ENCODE measurements at regions not wholly inside any gene's neighbourhood (a gene's known extent, or its start where the extent isn't known, plus 50 kb on each side); places are given as distances from the start of the nearest gene placed in this dataset.

GRCh38 chr5:158559066-158559465 lies 540.6 kb downstream of the EBF1 start:
- H3K4me3 ChIP-seq = no peak overlapping the region
- no peaks in the 10 kb centered on the region for H3K9me3 ChIP-seq (ENCODE audit: low read depth, low read length)
- TF ChIP-seq POLR2AphosphoS5 (IDR thresholded peaks at IDR 0.05; ENCODE audit: borderline replicate concordance, low read depth, low read length) = no peak
- no peak for TF ChIP-seq EZH2 (IDR thresholded peaks at IDR 0.05)
- no peak for TF ChIP-seq FOXP2 (optimal IDR thresholded peaks at IDR 0.05; ENCODE audit: control extremely low read depth, extremely low read length, insufficient read depth)
- H3K9ac ChIP-seq (ENCODE audit: insufficient read length) = no peak overlapping the region
- H3K36me3 ChIP-seq (ENCODE audit: insufficient read depth, low read length) = no peaks in the 10 kb centered on the region
- no peak overlapping the region for H3K27ac ChIP-seq
- no peak for DNase-seq (ENCODE audit: low read depth, low spot score)

- Histone ChIP-seq H3K4me3 (no peak overlapping the region), H3K27ac (no peak overlapping the region), H3K9ac (ENCODE audit: insufficient read length) (no peak overlapping the region), H3K36me3 (ENCODE audit: insufficient read depth, low read length) (no peaks in the 10 kb centered on the region), H3K9me3 (ENCODE audit: low read depth, low read length) (no peaks in the 10 kb centered on the region)
- TF ChIP-seq FOXP2 (optimal IDR thresholded peaks at IDR 0.05; ENCODE audit: control extremely low read depth, extremely low read length, insufficient read depth) (no peak), EZH2 (IDR thresholded peaks at IDR 0.05) (no peak), POLR2AphosphoS5 (IDR thresholded peaks at IDR 0.05; ENCODE audit: borderline replicate concordance, low read depth, low read length) (no peak)
- no peak for DNase-seq (ENCODE audit: low read depth, low spot score)
These were observed 545.8 kb downstream of the EBF1 start for GRCh38 chr5:158553962-158554336.

GRCh38 chr5:158553195-158553961 lies 546.3 kb downstream of the EBF1 start:
- H3K9me3 ChIP-seq (ENCODE audit: low read depth, low read length) = no peaks in the 10 kb centered on the region
- no peak overlapping the region for H3K9ac ChIP-seq (ENCODE audit: insufficient read length)
- no peak for DNase-seq (ENCODE audit: low read depth, low spot score)
- H3K27ac ChIP-seq = no peak overlapping the region
- H3K36me3 ChIP-seq (ENCODE audit: insufficient read depth, low read length) = no peaks in the 10 kb centered on the region
- no peak overlapping the region for H3K4me3 ChIP-seq
- no peak for TF ChIP-seq POLR2AphosphoS5 (IDR thresholded peaks at IDR 0.05; ENCODE audit: borderline replicate concordance, low read depth, low read length)
- no peak for TF ChIP-seq FOXP2 (optimal IDR thresholded peaks at IDR 0.05; ENCODE audit: control extremely low read depth, extremely low read length, insufficient read depth)
- no peak for TF ChIP-seq EZH2 (IDR thresholded peaks at IDR 0.05)

DNA sequence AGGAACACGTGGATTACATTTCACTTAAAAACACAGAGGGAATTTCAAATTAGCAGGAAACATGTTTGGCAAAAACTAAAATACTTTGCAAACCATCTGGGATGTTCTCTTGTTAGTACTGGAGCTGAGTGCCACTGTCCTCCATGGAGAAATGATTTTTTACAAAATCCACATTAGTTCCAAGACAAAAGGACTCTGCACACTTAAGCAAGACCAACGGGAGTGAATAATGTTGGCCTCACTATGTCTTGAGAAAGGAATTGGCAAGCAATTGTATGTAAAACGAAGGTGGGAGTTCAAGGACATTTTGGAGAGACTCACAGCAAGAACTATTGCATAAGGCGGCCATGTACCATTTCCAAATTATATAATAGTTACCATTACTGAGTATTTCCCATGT lies 547.5 kb downstream of the EBF1 start:
- TF ChIP-seq EZH2 (IDR thresholded peaks at IDR 0.05) (no peak), POLR2AphosphoS5 (IDR thresholded peaks at IDR 0.05; ENCODE audit: borderline replicate concordance, low read depth, low read length) (no peak), FOXP2 (optimal IDR thresholded peaks at IDR 0.05; ENCODE audit: control extremely low read depth, extremely low read length, insufficient read depth) (no peak)

GRCh38 chr5:158549311-158549710 lies 550.4 kb downstream of the EBF1 start:
- TF ChIP-seq EZH2 (IDR thresholded peaks at IDR 0.05) (no peak), FOXP2 (optimal IDR thresholded peaks at IDR 0.05; ENCODE audit: control extremely low read depth, extremely low read length, insufficient read depth) (no peak), POLR2AphosphoS5 (IDR thresholded peaks at IDR 0.05; ENCODE audit: borderline replicate concordance, low read depth, low read length) (no peak)
- no peaks in the 10 kb centered on the region for H3K36me3 ChIP-seq (ENCODE audit: insufficient read depth, low read length)

More for the DNA sequence above, 547.5 kb downstream of the EBF1 start:
- no peak overlapping the region for H3K9ac ChIP-seq (ENCODE audit: insufficient read length)
- no peak overlapping the region for H3K4me3 ChIP-seq
- no peaks in the 10 kb centered on the region for H3K9me3 ChIP-seq (ENCODE audit: low read depth, low read length)
- no peak overlapping the region for H3K27ac ChIP-seq
- H3K36me3 ChIP-seq (ENCODE audit: insufficient read depth, low read length) = no peaks in the 10 kb centered on the region
- DNase-seq (ENCODE audit: low read depth, low spot score) = no peak

DNA sequence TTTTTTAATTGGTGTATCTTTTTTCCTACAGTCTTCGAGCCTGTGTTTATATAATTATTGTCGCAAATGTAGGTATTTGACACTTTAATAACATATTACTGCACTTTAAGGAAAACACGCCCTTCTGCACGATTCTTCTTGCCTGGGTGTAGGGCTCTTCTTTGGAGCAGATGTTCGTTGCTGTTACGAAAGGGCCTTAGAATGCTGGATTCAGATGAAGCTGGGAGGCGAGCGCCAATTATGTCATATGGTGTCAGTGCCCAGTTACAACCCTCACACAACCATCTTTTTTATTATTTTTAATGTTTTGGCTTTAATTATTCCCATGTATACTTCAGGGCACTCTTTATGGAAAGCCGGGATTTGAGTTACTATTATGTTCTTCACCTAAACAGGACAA lies 553.0 kb downstream of the EBF1 start:
- H3K9me3 ChIP-seq (ENCODE audit: low read depth, low read length) = no peaks in the 10 kb centered on the region
- no peak overlapping the region for H3K4me3 ChIP-seq
- no peak overlapping the region for H3K27ac ChIP-seq

More at GRCh38 chr5:158549311-158549710, 550.4 kb downstream of the EBF1 start:
- no peak overlapping the region for H3K27ac ChIP-seq
- no peak for DNase-seq (ENCODE audit: low read depth, low spot score)
- no peaks in the 10 kb centered on the region for H3K9me3 ChIP-seq (ENCODE audit: low read depth, low read length)
- no peak overlapping the region for H3K4me3 ChIP-seq
- H3K9ac ChIP-seq (ENCODE audit: insufficient read length) = no peak overlapping the region

GRCh38 chr5:158545949-158546530 lies 553.7 kb downstream of the EBF1 start:
- DNase-seq (ENCODE audit: low read depth, low spot score) = no peak
- no peaks in the 10 kb centered on the region for H3K36me3 ChIP-seq (ENCODE audit: insufficient read depth, low read length)
- no peak overlapping the region for H3K4me3 ChIP-seq
- H3K27ac ChIP-seq = no peak overlapping the region
- TF ChIP-seq FOXP2 (optimal IDR thresholded peaks at IDR 0.05; ENCODE audit: control extremely low read depth, extremely low read length, insufficient read depth) (no peak), POLR2AphosphoS5 (IDR thresholded peaks at IDR 0.05; ENCODE audit: borderline replicate concordance, low read depth, low read length) (no peak), EZH2 (IDR thresholded peaks at IDR 0.05) (no peak)
- no peaks in the 10 kb centered on the region for H3K9me3 ChIP-seq (ENCODE audit: low read depth, low read length)
- no peak overlapping the region for H3K9ac ChIP-seq (ENCODE audit: insufficient read length)

More for the DNA sequence above, 553.0 kb downstream of the EBF1 start:
- no peak for TF ChIP-seq FOXP2 (optimal IDR thresholded peaks at IDR 0.05; ENCODE audit: control extremely low read depth, extremely low read length, insufficient read depth)
- TF ChIP-seq POLR2AphosphoS5 (IDR thresholded peaks at IDR 0.05; ENCODE audit: borderline replicate concordance, low read depth, low read length) = no peak
- no peak for TF ChIP-seq EZH2 (IDR thresholded peaks at IDR 0.05)
- DNase-seq (ENCODE audit: low read depth, low spot score) = no peak
- no peak overlapping the region for H3K9ac ChIP-seq (ENCODE audit: insufficient read length)
- H3K36me3 ChIP-seq (ENCODE audit: insufficient read depth, low read length) = no peaks in the 10 kb centered on the region

- no peaks in the 10 kb centered on the region for H3K36me3 ChIP-seq (ENCODE audit: insufficient read depth, low read length)
- no peak for TF ChIP-seq POLR2AphosphoS5 (IDR thresholded peaks at IDR 0.05; ENCODE audit: borderline replicate concordance, low read depth, low read length)
- no peak for TF ChIP-seq EZH2 (IDR thresholded peaks at IDR 0.05)
- TF ChIP-seq FOXP2 (optimal IDR thresholded peaks at IDR 0.05; ENCODE audit: control extremely low read depth, extremely low read length, insufficient read depth) = no peak
- H3K27ac ChIP-seq = no peak overlapping the region
- H3K9me3 ChIP-seq (ENCODE audit: low read depth, low read length) = no peaks in the 10 kb centered on the region
- DNase-seq (ENCODE audit: low read depth, low spot score) = no peak
- H3K9ac ChIP-seq (ENCODE audit: insufficient read length) = no peak overlapping the region
- no peak overlapping the region for H3K4me3 ChIP-seq
These were observed 555.1 kb downstream of the EBF1 start for GRCh38 chr5:158544388-158545339.

All from SK-N-MC (cell line).